GDM1 (cell line): ENCODE measurements at regions not wholly inside any gene's neighbourhood (a gene's known extent, or its start where the extent isn't known, plus 50 kb on each side); places are given as distances from the start of the nearest gene placed in this dataset.
"Not testable (repeated sequence)": the region's sequence is repeated elsewhere in the genome, so short reads cannot be mapped to it uniquely, and the experiment has no call there.

ENCODE experiments used
- DNase-seq: peaks from one replicate; lab custom pipeline; 2025; lab: John Stamatoyannopoulos, UW

- DNase-seq: no peak
Measured at GRCh38 chr2:65915273-65915672, 482.9 kb upstream of the SPRED2 start.

DNA sequence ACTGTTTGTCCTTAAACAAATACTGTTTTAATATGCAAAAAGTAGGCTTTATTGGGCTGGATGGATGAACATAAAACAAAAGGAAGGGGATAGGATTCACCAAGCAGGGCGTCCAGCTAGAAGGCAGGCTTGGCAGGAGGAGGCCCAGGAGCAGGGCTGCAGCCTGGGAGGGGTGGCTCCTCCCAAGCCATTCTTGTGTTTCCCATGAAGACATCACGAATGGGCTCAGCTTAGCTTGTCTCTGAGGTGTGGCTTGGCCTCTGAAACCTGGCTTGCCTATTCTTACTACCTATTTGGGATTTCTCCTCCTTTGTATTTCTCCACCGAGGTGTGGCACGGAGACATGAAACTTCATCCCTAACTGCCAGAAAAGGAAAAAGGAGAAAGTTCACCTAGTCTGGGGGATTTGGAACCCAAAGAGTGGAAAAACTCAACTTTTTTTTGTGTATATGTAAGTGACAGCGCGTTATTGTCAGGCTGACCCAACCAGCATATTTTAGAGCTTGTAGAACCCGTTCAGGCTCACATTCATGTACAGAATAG is 481.9 kb upstream of the SPRED2 start:
- DNase-seq: no peak

GRCh38 chr2:65913813-65914212 is 481.4 kb upstream of the SPRED2 start:
- no peak for DNase-seq

- no peak for DNase-seq
Measured at GRCh38 chr2:65901756-65902155, 469.4 kb upstream of the SPRED2 start.

DNA sequence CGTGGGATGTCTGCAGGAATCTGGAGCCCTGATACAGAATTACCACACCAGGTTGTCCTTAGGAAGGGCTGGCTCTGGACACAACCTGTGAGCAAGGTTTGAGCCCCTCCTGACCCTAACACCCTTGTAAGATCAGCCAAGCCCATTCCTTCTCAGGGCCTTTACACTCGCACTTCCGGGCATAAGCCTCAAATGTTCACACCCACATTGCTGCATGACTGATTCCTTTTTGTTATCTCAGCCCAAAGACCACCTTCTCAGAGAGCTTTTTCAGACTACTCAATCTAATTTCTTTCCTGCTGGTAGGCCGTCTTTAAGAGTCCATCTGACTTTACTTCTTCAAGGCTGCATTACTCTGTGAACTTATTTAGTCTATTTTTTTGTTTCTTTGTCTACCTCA is 464.0 kb upstream of the SPRED2 start:
- no peak for DNase-seq

- not testable (repeated sequence) for DNase-seq
Measured at GRCh38 chr2:65890131-65890530, 457.7 kb upstream of the SPRED2 start.

- no peak for DNase-seq
Measured at GRCh38 chr2:65885266-65885665, 452.9 kb upstream of the SPRED2 start.

- no peak for DNase-seq
Measured at GRCh38 chr2:65881592-65881991, 449.2 kb upstream of the SPRED2 start.

GRCh38 chr2:65880436-65880835 is 448.0 kb upstream of the SPRED2 start:
- no peak for DNase-seq

- DNase-seq: no peak
Measured at GRCh38 chr2:65878011-65878340, 445.6 kb upstream of the SPRED2 start.

GRCh38 chr2:65877331-65878010 is 445.1 kb upstream of the SPRED2 start:
- no peak for DNase-seq

GRCh38 chr2:65876114-65876513 is 443.7 kb upstream of the SPRED2 start:
- no peak for DNase-seq

- DNase-seq: no peak
Measured at GRCh38 chr2:65870826-65871225, 438.4 kb upstream of the SPRED2 start.

DNA sequence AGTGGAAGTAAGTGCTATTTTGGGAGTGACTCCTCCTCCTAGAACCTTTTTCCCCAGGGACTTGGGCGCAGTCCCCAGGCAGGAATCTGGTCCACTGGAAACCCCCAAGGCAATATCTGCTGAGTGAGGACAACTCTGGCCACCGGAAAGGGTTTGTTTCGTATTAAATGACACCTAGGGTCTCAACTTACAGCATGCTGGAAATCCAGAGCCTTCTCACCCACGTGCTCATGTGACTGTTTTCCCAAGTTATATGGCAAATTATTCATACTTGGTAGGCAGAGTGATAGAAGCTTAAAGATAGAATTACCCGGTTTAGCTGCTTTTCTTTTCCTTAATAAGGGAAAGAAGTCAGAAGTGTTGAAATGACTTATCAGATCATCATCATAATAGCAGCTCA is 436.9 kb upstream of the SPRED2 start:
- no peak for DNase-seq

DNA sequence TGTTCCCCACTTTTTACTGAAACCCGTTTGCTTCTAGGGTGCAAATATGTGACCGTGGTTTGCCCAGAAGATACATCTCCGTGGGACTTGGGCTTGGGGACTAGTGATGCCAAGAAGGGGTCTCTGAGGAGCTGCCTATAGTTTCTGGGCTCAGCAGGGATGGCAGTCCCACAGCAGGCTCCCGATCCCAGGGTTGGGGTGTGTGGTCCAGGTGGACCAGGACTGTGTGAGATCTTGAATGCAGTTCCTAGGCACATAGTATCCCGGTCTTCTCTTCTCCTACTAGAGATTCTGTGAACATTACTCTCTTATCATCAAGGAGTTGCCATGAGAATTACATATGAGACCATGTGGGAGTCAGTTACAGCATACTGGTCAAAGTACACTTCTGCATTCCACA is 435.8 kb upstream of the SPRED2 start:
- DNase-seq: no peak

DNA sequence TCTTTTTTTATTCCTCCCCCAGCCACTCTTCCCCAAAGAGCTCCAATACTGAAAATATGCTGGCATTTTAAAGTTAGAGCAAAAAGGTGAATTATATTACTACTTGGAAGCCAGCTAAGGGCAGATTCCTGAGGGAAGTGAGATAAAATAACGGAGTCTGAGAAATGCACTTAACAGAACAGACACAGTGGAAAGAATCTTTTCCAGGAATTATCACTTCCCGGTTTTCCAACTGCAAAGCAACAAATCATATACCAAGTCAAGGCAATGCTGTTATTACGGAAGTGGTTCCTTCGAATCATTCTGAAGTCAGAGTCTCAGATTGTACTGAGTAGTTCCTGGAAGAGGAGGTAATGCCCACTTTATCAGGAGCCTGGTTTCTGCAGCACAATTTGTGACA is 435.0 kb upstream of the SPRED2 start:
- DNase-seq: no peak

GRCh38 chr2:65866148-65866547 is 433.7 kb upstream of the SPRED2 start:
- DNase-seq: no peak

DNA sequence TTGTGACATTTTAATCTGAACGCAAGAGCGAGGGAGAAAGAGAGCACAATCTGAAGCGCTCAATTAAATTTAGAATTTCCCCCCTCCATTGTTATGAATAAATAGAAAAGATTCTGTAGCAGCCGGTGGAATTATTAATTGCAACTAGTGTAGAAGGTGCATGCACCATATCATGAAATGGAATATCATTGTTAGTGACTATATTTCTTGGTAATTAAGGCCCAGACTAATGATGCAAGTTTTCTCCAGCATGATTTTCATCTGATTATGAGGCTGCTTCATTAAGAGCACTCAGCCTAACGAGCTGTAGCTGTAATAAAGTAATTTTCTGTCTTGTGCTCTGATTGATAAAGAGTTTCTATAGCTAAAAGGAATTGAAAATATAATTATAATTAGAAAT is 432.2 kb upstream of the SPRED2 start:
- DNase-seq: no peak

DNA sequence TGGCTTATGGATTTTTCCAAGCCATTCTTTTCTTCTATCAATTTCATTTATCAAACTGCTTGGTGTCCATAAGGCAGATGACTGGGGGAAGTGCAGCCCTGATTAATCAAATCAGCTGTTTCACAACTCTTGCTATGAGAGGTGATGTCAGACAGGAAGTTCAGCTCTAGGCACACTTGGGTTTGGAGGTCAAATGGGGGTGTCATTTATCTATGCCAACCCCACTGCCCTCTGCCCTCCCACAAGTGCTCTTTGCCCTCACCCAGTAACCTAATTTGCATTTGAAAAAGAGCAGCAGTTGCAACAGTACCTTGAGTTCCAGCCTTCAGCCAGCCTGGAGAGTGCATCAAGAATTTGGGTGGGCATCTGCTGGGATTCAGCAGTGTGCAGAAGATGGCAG is 431.3 kb upstream of the SPRED2 start:
- no peak for DNase-seq

GRCh38 chr2:65856928-65857327 is 424.5 kb upstream of the SPRED2 start:
- no peak for DNase-seq

- DNase-seq: no peak
Measured at GRCh38 chr2:65856423-65856822, 424.0 kb upstream of the SPRED2 start.

DNA sequence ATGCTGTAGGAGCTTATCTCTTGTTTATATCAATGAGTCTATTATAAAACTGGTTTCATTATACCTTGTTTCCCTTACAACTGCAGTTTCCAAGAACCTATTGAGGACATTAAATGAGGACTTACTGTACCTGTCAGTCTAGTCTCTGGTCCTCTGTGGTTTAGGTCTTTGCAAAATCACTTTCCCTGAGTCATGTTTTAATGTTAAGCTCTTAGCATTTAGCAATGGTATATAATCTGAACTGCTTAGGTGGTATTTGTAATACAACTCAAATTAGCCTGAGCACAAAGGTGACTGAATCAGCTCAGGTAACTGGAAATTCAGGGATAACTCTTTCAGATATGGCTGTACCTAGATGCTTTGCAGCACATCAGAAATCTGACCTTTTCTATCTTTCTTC is 418.3 kb upstream of the SPRED2 start:
- no peak for DNase-seq

- no peak for DNase-seq
Measured at GRCh38 chr2:65846989-65847678, 414.7 kb upstream of the SPRED2 start.
